ENCODE measurements at regions not wholly inside any gene's neighbourhood (a gene's known extent, or its start where the extent isn't known, plus 50 kb on each side); places are given as distances from the start of the nearest gene placed in this dataset.

DNA sequence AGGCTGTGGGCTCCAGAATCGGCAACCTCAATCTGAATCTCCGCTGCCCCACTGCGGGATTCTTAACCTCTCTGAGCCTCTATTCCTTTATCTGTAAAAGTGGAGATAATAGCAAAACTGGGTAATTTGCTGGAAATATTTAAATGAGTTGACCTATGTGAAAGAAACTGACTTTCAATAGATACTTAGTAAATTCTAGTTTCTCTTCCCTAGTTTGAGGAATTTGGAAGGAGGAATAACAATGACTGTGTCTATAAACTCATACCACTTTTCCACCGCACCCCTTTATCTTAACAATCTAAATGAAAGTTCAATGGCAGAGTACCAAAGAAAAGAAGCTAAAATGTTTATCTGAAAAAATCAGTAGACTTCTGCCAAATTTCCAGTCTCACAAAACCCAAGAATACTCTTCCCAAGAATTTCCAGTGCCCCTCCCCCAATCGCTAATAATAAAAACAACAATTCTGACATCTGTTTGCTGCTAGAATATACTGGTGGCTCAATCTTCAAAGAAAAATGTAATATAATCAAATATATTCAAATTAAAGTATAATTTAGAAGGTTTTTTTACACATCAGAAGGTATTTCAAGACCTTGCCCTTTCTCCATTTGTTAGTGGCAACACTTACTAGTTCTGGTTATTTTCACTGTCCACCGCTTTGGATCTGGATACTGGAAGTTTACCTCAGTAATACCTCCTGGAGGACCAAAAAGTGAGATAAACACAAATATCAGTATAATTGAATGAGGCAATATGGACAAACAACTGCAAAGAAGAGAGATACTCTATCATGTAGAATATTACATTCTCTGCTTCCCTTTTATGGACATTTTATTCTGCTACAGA lies 171.2 kb downstream of the LTN1 start:
- Histone ChIP-seq H3K27me3 (no peaks in the 10 kb centered on the region), H3K4me1 (peaks cover 0 to 7% of the 10 kb centered on the region in 2 donors), H3K36me3 (no peaks in the 10 kb centered on the region), H3K4me3 (no peak overlapping the region), H3K27ac (no peak overlapping the region), H3K9me3 (no peaks in the 10 kb centered on the region)
- TF ChIP-seq, protein P1, sequence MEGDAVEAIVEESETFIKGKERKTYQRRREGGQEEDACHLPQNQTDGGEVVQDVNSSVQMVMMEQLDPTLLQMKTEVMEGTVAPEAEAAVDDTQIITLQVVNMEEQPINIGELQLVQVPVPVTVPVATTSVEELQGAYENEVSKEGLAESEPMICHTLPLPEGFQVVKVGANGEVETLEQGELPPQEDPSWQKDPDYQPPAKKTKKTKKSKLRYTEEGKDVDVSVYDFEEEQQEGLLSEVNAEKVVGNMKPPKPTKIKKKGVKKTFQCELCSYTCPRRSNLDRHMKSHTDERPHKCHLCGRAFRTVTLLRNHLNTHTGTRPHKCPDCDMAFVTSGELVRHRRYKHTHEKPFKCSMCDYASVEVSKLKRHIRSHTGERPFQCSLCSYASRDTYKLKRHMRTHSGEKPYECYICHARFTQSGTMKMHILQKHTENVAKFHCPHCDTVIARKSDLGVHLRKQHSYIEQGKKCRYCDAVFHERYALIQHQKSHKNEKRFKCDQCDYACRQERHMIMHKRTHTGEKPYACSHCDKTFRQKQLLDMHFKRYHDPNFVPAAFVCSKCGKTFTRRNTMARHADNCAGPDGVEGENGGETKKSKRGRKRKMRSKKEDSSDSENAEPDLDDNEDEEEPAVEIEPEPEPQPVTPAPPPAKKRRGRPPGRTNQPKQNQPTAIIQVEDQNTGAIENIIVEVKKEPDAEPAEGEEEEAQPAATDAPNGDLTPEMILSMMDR (IDR thresholded peaks at IDR 0.05), result no peak
- ATAC-seq, result no peak
- peak in 2 of 4 donors; percentile 35 for DNase-seq
- intact Hi-C loops (cut with DNase I), result no loop called here

DNA sequence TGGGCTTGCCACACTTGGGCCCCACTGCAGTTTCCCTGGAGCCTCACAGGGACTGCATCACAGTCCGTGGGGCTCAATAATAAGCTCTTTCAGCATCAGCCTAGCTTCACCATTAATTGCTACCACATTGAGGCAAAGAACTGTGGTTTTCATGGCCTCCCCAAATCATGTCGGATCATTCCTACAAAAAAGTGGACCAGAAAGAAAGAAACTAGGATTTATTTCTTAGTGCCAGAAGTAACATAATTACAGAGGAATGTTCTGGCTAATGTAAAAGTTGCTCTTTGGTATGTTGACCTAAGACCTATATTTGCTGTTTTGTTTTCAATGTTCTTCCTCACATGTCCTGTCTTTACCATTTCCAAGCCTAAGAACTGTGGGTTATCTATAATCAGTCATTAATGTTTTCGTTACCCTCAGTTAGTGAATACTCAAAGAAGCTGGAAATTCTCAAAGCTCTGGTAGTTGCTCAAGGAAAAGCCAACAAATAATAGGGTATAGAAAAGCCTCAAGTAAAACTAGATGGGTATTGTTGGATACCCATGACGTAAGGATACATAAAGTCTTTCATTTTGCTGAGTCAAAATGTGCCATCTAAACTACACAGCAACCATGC lies 173.9 kb downstream of the LTN1 start:
- intact Hi-C loops (cut with DNase I), result no loop called here

DNA sequence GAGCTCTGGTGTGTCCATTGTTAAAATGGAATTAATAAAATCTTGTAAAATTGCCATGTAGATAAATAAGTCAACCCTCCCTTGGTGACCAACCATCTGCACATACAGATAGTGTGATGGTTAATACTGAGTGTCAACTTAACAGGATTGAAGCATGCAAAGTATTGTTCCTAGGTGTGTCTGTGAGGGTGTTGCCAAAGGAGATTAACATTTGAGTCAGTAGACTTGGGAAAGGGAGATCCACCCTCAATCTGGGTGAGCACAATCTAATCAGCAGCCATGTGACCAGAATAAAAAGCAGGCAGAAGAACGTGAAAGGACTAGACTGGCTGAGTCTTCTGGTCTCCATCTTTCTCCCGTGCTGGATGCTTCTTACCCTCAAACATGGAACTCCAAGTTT lies 174.8 kb downstream of the LTN1 start:
- Histone ChIP-seq H3K4me3 (no peak overlapping the region), H3K27ac (no peak overlapping the region), H3K27me3 (no peaks in the 10 kb centered on the region), H3K9me3 (peaks cover 0 to 2% of the 10 kb centered on the region in 2 donors), H3K36me3 (no peaks in the 10 kb centered on the region), H3K4me1 (peaks cover 0 to 3% of the 10 kb centered on the region in 2 donors)
- TF ChIP-seq, protein P1 (IDR thresholded peaks at IDR 0.05), result no peak
- ATAC-seq (no peak), DNase-seq (no peak)
- intact Hi-C loops (cut with DNase I), result no loop called here

More for the DNA sequence above, 173.9 kb downstream of the LTN1 start:
- TF ChIP-seq, protein P1 (IDR thresholded peaks at IDR 0.05), result no peak
- no peak overlapping the region for H3K27ac ChIP-seq
- peaks cover 0 to 2% of the 10 kb centered on the region in 2 donors for H3K9me3 ChIP-seq
- H3K4me1 ChIP-seq, result peaks cover 0 to 7% of the 10 kb centered on the region in 2 donors
- H3K4me3 ChIP-seq, result no peak overlapping the region
- DNase-seq, result no peak
- no peak for ATAC-seq
- H3K36me3 ChIP-seq, result no peaks in the 10 kb centered on the region
- H3K27me3 ChIP-seq, result no peaks in the 10 kb centered on the region

DNA sequence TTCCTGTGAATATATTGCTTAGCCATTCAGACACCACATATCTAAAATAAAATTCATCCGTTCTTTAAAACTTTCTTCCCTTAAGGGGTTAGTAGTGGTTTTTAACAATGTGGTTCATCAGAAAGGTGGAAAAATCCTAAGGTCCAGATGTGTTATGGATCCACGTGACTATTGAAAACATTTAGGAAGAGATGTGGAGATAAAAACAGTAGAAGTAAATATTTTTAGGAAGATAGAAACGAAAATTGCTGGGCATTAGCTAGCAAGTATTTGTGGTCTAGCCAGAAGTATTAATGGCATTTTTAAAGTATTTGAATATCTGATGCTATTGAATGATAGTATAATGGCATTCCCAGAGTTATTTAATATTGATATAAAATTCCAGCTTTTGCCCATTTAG lies 180.8 kb downstream of the LTN1 start:
- Histone ChIP-seq H3K27me3 (no peaks in the 10 kb centered on the region), H3K4me1 (no peaks in the 10 kb centered on the region), H3K4me3 (no peak overlapping the region), H3K27ac (no peak overlapping the region), H3K36me3 (no peaks in the 10 kb centered on the region), H3K9me3 (peaks cover 0 to 11% of the 10 kb centered on the region in 2 donors)
- TF ChIP-seq, protein P1 (IDR thresholded peaks at IDR 0.05), result no peak
- ATAC-seq (no peak), DNase-seq (no peak)
- intact Hi-C loops (cut with DNase I), result no loop called here

DNA sequence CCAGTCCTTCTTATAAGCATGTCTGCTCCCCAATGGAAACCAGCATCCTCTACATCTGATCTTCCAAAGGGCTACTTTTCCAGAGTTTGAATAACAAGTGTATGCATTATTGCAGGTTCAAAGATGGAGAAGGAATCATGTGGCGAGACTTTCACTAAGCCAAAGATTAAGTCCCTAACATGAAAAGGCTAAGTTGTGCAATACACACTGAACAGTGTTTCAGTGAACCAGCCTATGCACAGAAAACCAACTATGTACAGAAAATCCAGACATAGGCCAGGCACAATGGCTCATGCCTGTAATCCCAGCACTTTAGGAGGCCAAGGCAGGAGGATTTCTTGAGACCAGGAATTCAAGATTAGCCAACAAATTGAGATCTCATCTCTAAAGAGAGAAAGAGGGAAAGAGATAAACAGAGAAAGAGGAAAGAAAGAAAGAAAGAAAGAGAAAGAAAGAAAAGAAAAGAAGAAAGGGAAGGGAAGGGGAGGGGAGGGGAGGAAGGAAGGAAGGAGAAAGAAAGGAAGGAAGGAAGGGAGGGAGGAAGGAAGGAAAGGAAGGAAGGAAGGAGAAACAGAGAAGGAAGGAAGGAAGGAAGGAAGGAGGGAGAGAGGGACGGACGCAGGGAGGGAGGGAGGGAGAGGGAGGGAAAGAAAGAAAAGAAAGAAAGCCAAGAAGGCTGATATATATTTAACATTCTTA lies 181.7 kb downstream of the LTN1 start:
- Histone ChIP-seq H3K4me1 (no peaks in the 10 kb centered on the region), H3K36me3 (no peaks in the 10 kb centered on the region), H3K27ac (no peak overlapping the region), H3K9me3 (peaks cover 0 to 11% of the 10 kb centered on the region in 2 donors), H3K27me3 (no peaks in the 10 kb centered on the region), H3K4me3 (no peak overlapping the region)
- intact Hi-C loops (cut with DNase I), result no loop called here
- TF ChIP-seq, protein P1 (IDR thresholded peaks at IDR 0.05), result no peak
- DNase-seq (no peak), ATAC-seq (no peak)

Data from left lung (tissue), 4 donors.